ENCODE measurements at regions not wholly inside any gene's neighbourhood (a gene's known extent, or its start where the extent isn't known, plus 50 kb on each side); places are given as distances from the start of the nearest gene placed in this dataset.

GRCh38 chr12:125704803-125705202 lies 639.6 kb downstream of the AACS start:
- TF ChIP-seq CTCF (IDR thresholded peaks at IDR 0.05 in 8 of 11, conservative IDR thresholded peaks at IDR 0.05 in 3 of 11) = no peak
- no peak for TF ChIP-seq POLR2A (IDR thresholded peaks at IDR 0.05)
- TF ChIP-seq POLR2AphosphoS5 (IDR thresholded peaks at IDR 0.05) = no peak
